OCI-LY7 (cell line): ENCODE measurements at regions not wholly inside any gene's neighbourhood (a gene's known extent, or its start where the extent isn't known, plus 50 kb on each side); places are given as distances from the start of the nearest gene placed in this dataset.

ENCODE experiments used
- BruUV-seq: library from RNA; stranded (reverse); fragments of 400-500 nt; replicated peaks from 2 replicates; lab custom pipeline; 2021; lab: Mats Ljungman, UMichigan
- CTCF ChIA-PET: fragments of 300-600 bp; sonication (Branson Sonifier 250); formaldehyde crosslinking; loops from one replicate; lab custom pipeline; 2022; ENCODE audit warnings: antibody characterized with exemption; ENCODE audit not compliant: unreplicated experiment; lab: Charles Lee
- POLR2A ChIA-PET: fragments of 300-600 bp; sonication (Branson Sonifier 250); formaldehyde crosslinking; loops from one replicate; lab custom pipeline; 2022; ENCODE audit warnings: antibody characterized with exemption; lab: Charles Lee
- DNase-seq: peaks from one replicate; pipeline ENCODE4 v3.0.0-alpha.2; 2015; ENCODE audit warnings: low spot score
- H2AFZ ChIP-seq: fragments of 200-600 bp; sonication (generic), shearing (Covaris generic); 2 replicates; pipeline ENCODE4 v1.6.1; 2014; ENCODE audit warnings: mild to moderate bottlenecking, antibody characterized with exemption, low read length, moderate library complexity
- H3K27ac ChIP-seq: fragments of 200-600 bp; sonication (generic); 2 replicates; pipeline ENCODE4 v1.5.1; 2014; ENCODE audit warnings: mixed run types, low read depth, mild to moderate bottlenecking, moderate library complexity, low read length, inconsistent platforms; ENCODE audit not compliant: poor library complexity, severe bottlenecking
- H3K36me3 ChIP-seq: fragments of 200-600 bp; sonication (generic); 2 replicates; pipeline ENCODE4 v1.6.1; 2014; ENCODE audit warnings: mild to moderate bottlenecking, antibody characterized with exemption, low read length, moderate library complexity, mixed read lengths; ENCODE audit not compliant: insufficient read depth
- H3K4me1 ChIP-seq: fragments of 200-600 bp; sonication (generic); 2 replicates; pipeline ENCODE4 v1.5.1; 2014; ENCODE audit warnings: mild to moderate bottlenecking, low read length; ENCODE audit not compliant: insufficient read depth, poor library complexity, severe bottlenecking
- H3K4me2 ChIP-seq: fragments of 200-600 bp; sonication (generic); 2 replicates; pipeline ENCODE4 v1.6.1; 2014; ENCODE audit warnings: mild to moderate bottlenecking, low read length
- H3K4me3 ChIP-seq: fragments of 200-600 bp; sonication (generic); 2 replicates; pipeline ENCODE4 v1.5.1; 2014; ENCODE audit warnings: mild to moderate bottlenecking, low read depth, low read length; ENCODE audit not compliant: poor library complexity, severe bottlenecking
- H3K79me2 ChIP-seq: fragments of 200-600 bp; sonication (generic); 2 replicates; pipeline ENCODE4 v1.6.1; 2016; ENCODE audit warnings: low read depth, mild to moderate bottlenecking, low read length, moderate library complexity, mixed read lengths; ENCODE audit not compliant: insufficient read depth
- H3K9me2 ChIP-seq: fragments of 200-600 bp; sonication (generic); 2 replicates; pipeline ENCODE4 v1.6.1; 2016; ENCODE audit warnings: mild to moderate bottlenecking, low read length, mixed read lengths; ENCODE audit not compliant: insufficient read depth
- H3K9me3 ChIP-seq: fragments of 200-600 bp; sonication (generic); 2 replicates; pipeline ENCODE4 v1.6.1; 2014; ENCODE audit warnings: mild to moderate bottlenecking, mixed run types, low read length, mixed read lengths
- H4K20me1 ChIP-seq: fragments of 200-600 bp; sonication (generic); 2 replicates; pipeline ENCODE4 v1.6.1; 2014; ENCODE audit warnings: mild to moderate bottlenecking, antibody characterized with exemption, low read length, moderate library complexity, mixed read lengths; ENCODE audit not compliant: insufficient read depth
- CTCF ChIP-seq: fragments of 200-600 bp; sonication (generic); conservative IDR thresholded peaks from 2 replicates; pipeline ENCODE4 v1.5.1; 2014; ENCODE audit warnings: mild to moderate bottlenecking, antibody characterized with exemption, low read length, moderate library complexity, mixed read lengths
- EZH2phosphoT487 ChIP-seq: fragments of 200-600 bp; sonication (generic); IDR thresholded peaks from 2 replicates; pipeline ENCODE4 v1.6.1; 2018; ENCODE audit warnings: low read depth, borderline replicate concordance, mild to moderate bottlenecking, mixed run types, antibody characterized with exemption, low read length, moderate library complexity, mixed read lengths
- intact Hi-C: fragments of 100-400 bp; cut with micrococcal nuclease; formaldehyde crosslinking; loops from one replicate; pipeline ENCODE4 v1.10.0; 2022; ENCODE audit not compliant: unreplicated experiment

DNA sequence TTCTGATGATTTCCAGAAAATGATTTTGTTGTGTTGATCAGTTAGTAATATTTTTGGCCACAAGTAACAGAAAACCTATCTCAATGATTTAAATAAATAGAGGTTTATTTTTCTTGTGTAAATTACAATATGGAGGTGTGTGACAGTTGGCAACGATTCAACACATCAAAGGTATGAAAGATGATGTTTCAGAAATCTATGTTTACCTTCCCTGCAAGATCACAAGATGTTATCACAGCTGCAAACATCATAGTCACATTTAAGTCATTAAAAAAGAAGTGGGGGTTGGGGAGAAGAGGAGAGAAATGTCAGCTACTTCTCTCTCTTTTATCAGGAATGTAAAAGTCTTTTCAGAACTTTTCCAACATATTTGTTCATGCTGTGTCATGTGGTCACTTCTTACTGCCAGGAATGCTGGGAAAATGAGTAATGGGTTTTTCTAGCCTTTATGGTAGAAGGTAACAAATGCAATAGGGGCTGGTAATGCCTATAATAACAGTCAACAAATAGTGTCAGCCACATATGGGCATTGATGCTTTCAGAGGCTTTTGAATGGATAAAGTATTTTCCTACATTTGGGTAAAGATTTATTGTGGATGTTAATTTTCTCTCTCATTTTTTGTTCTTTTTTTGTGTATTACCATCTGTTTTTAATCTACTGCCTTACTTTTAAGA is 742.7 kb downstream of the TLE1 start:
- BruUV-seq: no TSS peak
- DNase-seq: no peak
- no peak overlapping the region for H3K4me2 ChIP-seq
- TF ChIP-seq EZH2phosphoT487 (no peak), CTCF (no peak)
- no peak overlapping the region for H2AFZ ChIP-seq
- H4K20me1 ChIP-seq: no peaks in the 10 kb centered on the region
- ChIA-PET POLR2A (interaction anchor here (0.6 to 0.8 kb wide), 4 partner anchors 25 to 1950 kb away, joined by 3 to 4 read pairs (median 3); no protein-coding TSS in a partner anchor), CTCF (no interaction called here)
- H3K9me3 ChIP-seq: no peaks in the 10 kb centered on the region
- H3K27ac ChIP-seq: no peak overlapping the region
- H3K4me1 ChIP-seq: no peaks in the 10 kb centered on the region
- no peaks in the 10 kb centered on the region for H3K79me2 ChIP-seq
- no peak overlapping the region for H3K4me3 ChIP-seq
- no peaks in the 10 kb centered on the region for H3K9me2 ChIP-seq
- no peaks in the 10 kb centered on the region for H3K36me3 ChIP-seq
- intact Hi-C loops: no loop called here

DNA sequence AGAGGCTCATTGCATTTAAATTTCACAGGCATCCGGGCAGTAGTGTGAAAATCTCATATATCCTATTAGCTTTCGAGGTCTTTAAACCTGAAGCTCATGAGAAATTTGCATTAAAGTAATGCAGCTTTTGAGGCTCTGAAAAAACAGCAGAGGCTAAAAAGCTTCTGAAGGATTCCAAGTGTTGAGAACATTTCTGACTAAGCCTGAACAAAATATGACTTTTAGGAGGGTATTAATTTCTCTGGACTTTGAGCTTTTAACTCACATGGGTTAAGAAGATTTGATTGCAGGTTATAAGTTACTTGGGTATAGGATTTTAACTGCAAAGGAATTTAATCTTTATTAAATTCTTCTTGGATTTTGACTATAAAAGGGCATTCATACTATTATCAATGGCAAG is 743.9 kb downstream of the TLE1 start:
- H2AFZ ChIP-seq: no peak overlapping the region
- H3K4me1 ChIP-seq: no peaks in the 10 kb centered on the region
- no peaks in the 10 kb centered on the region for H4K20me1 ChIP-seq
- H3K36me3 ChIP-seq: no peaks in the 10 kb centered on the region
- ChIA-PET CTCF (no interaction called here), POLR2A (interaction anchor here (0.8 kb wide), 1 partner anchor 557 kb away, joined by 3 read pairs; no protein-coding TSS in a partner anchor)
- H3K4me2 ChIP-seq: no peak overlapping the region
- intact Hi-C loops: no loop called here
- H3K27ac ChIP-seq: no peak overlapping the region
- no peak overlapping the region for H3K4me3 ChIP-seq
- no peak for DNase-seq
- TF ChIP-seq EZH2phosphoT487 (no peak), CTCF (no peak)
- no peaks in the 10 kb centered on the region for H3K79me2 ChIP-seq
- no peaks in the 10 kb centered on the region for H3K9me3 ChIP-seq
- no peaks in the 10 kb centered on the region for H3K9me2 ChIP-seq
- BruUV-seq: no TSS peak

- Histone ChIP-seq H3K9me2 (no peaks in the 10 kb centered on the region), H3K27ac (no peak overlapping the region), H3K79me2 (no peaks in the 10 kb centered on the region), H3K4me3 (no peak overlapping the region), H3K4me2 (no peak overlapping the region), H2AFZ (no peak overlapping the region), H3K4me1 (no peaks in the 10 kb centered on the region), H3K9me3 (no peaks in the 10 kb centered on the region), H4K20me1 (no peaks in the 10 kb centered on the region), H3K36me3 (no peaks in the 10 kb centered on the region)
- DNase-seq: no peak
- intact Hi-C loops: no loop called here
- POLR2A ChIA-PET: no interaction called here
- no peak for TF ChIP-seq EZH2phosphoT487
- no TSS peak for BruUV-seq
- CTCF ChIA-PET: interaction anchor here (0.5 kb wide), 1 partner anchor 374 kb away, joined by 7 read pairs; no protein-coding TSS in a partner anchor
Measured at GRCh38 chr9:80937645-80938044, 751.7 kb downstream of the TLE1 start.
